ENCODE measurements at regions not wholly inside any gene's neighbourhood (a gene's known extent, or its start where the extent isn't known, plus 50 kb on each side); places are given as distances from the start of the nearest gene placed in this dataset.

- no peak overlapping the region for H3K4me3 ChIP-seq (replicated peaks in 1 of 3; ENCODE audit: insufficient read depth in 1 of 3, low read depth in 2 of 3, low read length in 3 of 3)
- FAIRE-seq (no peak), DNase-seq (ENCODE audit: low spot score) (no peak), ATAC-seq (no peak)
- no peaks in the 10 kb centered on the region for H3K4me1 ChIP-seq (ENCODE audit: insufficient read depth, low read length)
- CTCF ChIA-PET (ENCODE audit: low intra/inter-chr PET ratio, low total read pairs), result no interaction called here
- TF ChIP-seq RARG (CRISPR knock-in tag; IDR thresholded peaks at IDR 0.05; ENCODE audit: low read depth) (no peak), PCBP2 (optimal IDR thresholded peaks at IDR 0.05; ENCODE audit: low read depth, low read length, poor library complexity, severe bottlenecking) (no peak), ZNF382 (CRISPR knock-in tag; IDR thresholded peaks at IDR 0.05; ENCODE audit: borderline replicate concordance) (no peak), CEBPB (IDR thresholded peaks at IDR 0.05; ENCODE audit: borderline replicate concordance, low read depth, low read length) (no peak), ZNF124 (CRISPR knock-in tag; IDR thresholded peaks at IDR 0.05) (no peak), SALL2 (CRISPR knock-in tag; IDR thresholded peaks at IDR 0.05) (no peak), NFIB (CRISPR knock-in tag; IDR thresholded peaks at IDR 0.05; ENCODE audit: borderline replicate concordance) (no peak), SATB2 (CRISPR knock-in tag; IDR thresholded peaks at IDR 0.05) (no peak), ZNF496 (CRISPR knock-in tag; IDR thresholded peaks at IDR 0.05; ENCODE audit: insufficient replicate concordance) (no peak), ZNF672 (CRISPR knock-in tag; IDR thresholded peaks at IDR 0.05) (no peak), ZNF512 (CRISPR knock-in tag; IDR thresholded peaks at IDR 0.05) (no peak), MED8 (CRISPR knock-in tag; IDR thresholded peaks at IDR 0.05; ENCODE audit: insufficient replicate concordance) (no peak), ZNF512B (CRISPR knock-in tag; IDR thresholded peaks at IDR 0.05; ENCODE audit: borderline replicate concordance) (no peak), LCORL (IDR thresholded peaks at IDR 0.05) (no peak), LCORL (CRISPR knock-in tag; IDR thresholded peaks at IDR 0.05) (no peak), MAF1 (CRISPR knock-in tag; IDR thresholded peaks at IDR 0.05; ENCODE audit: borderline replicate concordance) (no peak), ZNF772 (CRISPR knock-in tag; IDR thresholded peaks at IDR 0.05) (no peak), ZNF543 (CRISPR knock-in tag; IDR thresholded peaks at IDR 0.05) (no peak), HOXA7 (CRISPR knock-in tag; IDR thresholded peaks at IDR 0.05) (no peak)
- BruUV-seq (replicated peaks), result no TSS peak
- intact Hi-C loops (cut with micrococcal nuclease; ENCODE audit: unreplicated experiment) (no loop called here), in situ Hi-C loops (cut with HindIII; ENCODE audit: extremely low pct_ligation_motif_present, low pct_unique_long_range_greater_than_20kb) (no loop called here)
- no peaks in the 10 kb centered on the region for H4K20me1 ChIP-seq (ENCODE audit: insufficient read depth, low read length)
- H3K36me3 ChIP-seq (replicated peaks in 1 of 2; ENCODE audit: control insufficient read depth in 1 of 2, insufficient read depth in 2 of 2, low read length in 2 of 2), result no peaks in the 10 kb centered on the region
- POLR2A ChIA-PET, result no interaction called here
- no peak overlapping the region for H3K27ac ChIP-seq (ENCODE audit: extremely low read length, insufficient read depth, low read length)
- H2AFZ ChIP-seq (ENCODE audit: low read length), result no peak overlapping the region
- H3K79me2 ChIP-seq (ENCODE audit: insufficient read depth, low read length), result no peaks in the 10 kb centered on the region
- 4% methylated on average over 1 of the region's 1 CpG for WGBS (ENCODE audit: low lambda C conversion rate)
- no peak overlapping the region for H3K4me2 ChIP-seq (ENCODE audit: low read depth, low read length)
- H3K27me3 ChIP-seq (ENCODE audit: control insufficient read depth in 1 of 2, insufficient read depth in 2 of 2, low read length in 2 of 2), result no peaks in the 10 kb centered on the region
- no peak overlapping the region for H3K9ac ChIP-seq (ENCODE audit: insufficient read depth, low read depth, low read length)
- H3K9me3 ChIP-seq (ENCODE audit: low read length), result peaks cover 70% of the 10 kb centered on the region
Measured at GRCh38 chr14:87321548-87321947, 671.4 kb downstream of the GALC start.
